K562 (cell line): ENCODE measurements at regions not wholly inside any gene's neighbourhood (a gene's known extent, or its start where the extent isn't known, plus 50 kb on each side); places are given as distances from the start of the nearest gene placed in this dataset.

Experiments used
- ATAC-seq: fragments of 200-7000 bp; cut with Tn5 transposase; 3 replicates; pipeline ENCODE4 v1.9.1; 2020; ENCODE audit warnings: moderate library complexity
- BruUV-seq: library from RNA; stranded (reverse); fragments of 400-500 nt; replicated peaks from 2 replicates; lab custom pipeline; 2021; lab: Mats Ljungman, UMichigan
- CTCF ChIA-PET: fragments of 300-600 bp; formaldehyde crosslinking; extraction: SDS; loops from one replicate; lab custom pipeline; 2021; ENCODE audit warnings: low intra/inter-chr PET ratio; lab: Yijun Ruan, JAX
- POLR2A ChIA-PET: fragments of 300-600, 350-650 bp; sonication (Branson Sonifier 250); formaldehyde crosslinking; extraction: SDS; loops from one replicate; lab custom pipeline; 2021; ENCODE audit warnings: antibody characterized with exemption, inconsistent platforms; lab: Yijun Ruan, JAX
- DNase-seq, 4 experiments: peaks; one replicate each; pipeline versions ENCODE4 v3.0.0 to v3.0.0-alpha.2; 2011 to 2018; ENCODE audit warnings: low spot score in 3 of 4, mixed read lengths in 3 of 4; ENCODE audit errors: extremely low read depth in 1 of 4
- FAIRE-seq: peaks from 2 replicates; lab custom pipeline; 2011; peaks lifted over from hg19 to GRCh38; lab: Jason Lieb, UNC
- H2AFZ ChIP-seq: 2 replicates; pipeline ENCODE4 v1.6.0; 2011; ENCODE audit warnings: low read depth, low read length, control low read depth, inconsistent platforms
- H3K27ac ChIP-seq: fragments of 200-600 bp; 3 replicates; pipeline ENCODE4 v1.8.0; 2011; ENCODE audit warnings: low read depth, mild to moderate bottlenecking, control low read depth, inconsistent platforms, low read length, moderate library complexity, mixed read lengths; ENCODE audit errors: extremely low read depth
- H3K27me3 ChIP-seq, 2 experiments: fragments of 300-600 bp in 1 of 2; 2 replicates in 1 of 2; 3 replicates in 1 of 2; pipeline versions ENCODE4 v1.6.0 to v1.8.0; 2011; ENCODE audit warnings: inconsistent platforms in 2 of 2, low read length in 2 of 2, mild to moderate bottlenecking in 1 of 2, mixed read lengths in 1 of 2, moderate library complexity in 1 of 2; ENCODE audit not compliant: control insufficient read depth in 2 of 2, insufficient read depth in 2 of 2
- H3K36me3 ChIP-seq: fragments of 300-600 bp; 3 replicates; pipeline ENCODE4 v1.8.0; 2011; ENCODE audit warnings: mild to moderate bottlenecking, low read length, inconsistent platforms; ENCODE audit not compliant: control insufficient read depth, insufficient read depth
- H3K4me1 ChIP-seq, 2 experiments: fragments of 200-600 bp in 1 of 2; replicated peaks in 1 of 2; 2 replicates in 1 of 2; 3 replicates in 1 of 2; pipeline versions ENCODE4 v1.5.1 to v1.8.0; 2011; ENCODE audit warnings: inconsistent platforms in 2 of 2, low read length in 2 of 2, mild to moderate bottlenecking in 1 of 2, mixed read lengths in 1 of 2, moderate library complexity in 1 of 2; ENCODE audit not compliant: control insufficient read depth in 2 of 2, insufficient read depth in 2 of 2
- H3K4me2 ChIP-seq: 2 replicates; pipeline ENCODE4 v1.6.1; 2011; ENCODE audit warnings: low read length, control low read depth, inconsistent platforms, mixed read lengths; ENCODE audit not compliant: insufficient read depth
- H3K4me3 ChIP-seq: fragments of 200-600 bp; sonication (generic), shearing (Covaris generic); 2 replicates; pipeline ENCODE4 v1.5.1; 2016; ENCODE audit warnings: control low read depth, inconsistent platforms
- H3K79me2 ChIP-seq: fragments of 200-600 bp; 3 replicates; pipeline ENCODE4 v1.8.0; 2011; ENCODE audit warnings: low read length, inconsistent platforms; ENCODE audit not compliant: control insufficient read depth, insufficient read depth
- H3K9ac ChIP-seq, 2 experiments: 2 replicates each; pipeline versions ENCODE4 v1.6.0 to v1.6.1; 2011; ENCODE audit warnings: low read depth in 2 of 2, low read length in 2 of 2, control low read depth in 1 of 2, inconsistent platforms in 1 of 2, mild to moderate bottlenecking in 1 of 2, mixed read lengths in 1 of 2; ENCODE audit not compliant: insufficient read depth in 1 of 2
- H3K9me1 ChIP-seq: one replicate; pipeline ENCODE4 v1.6.0; 2011; ENCODE audit warnings: inconsistent platforms, mild to moderate bottlenecking, low read length, moderate library complexity; ENCODE audit not compliant: control insufficient read depth, insufficient read depth
- H3K9me3 ChIP-seq: replicated peaks from 2 replicates; pipeline ENCODE4 v1.5.1; 2011; ENCODE audit warnings: low read depth, low read length, inconsistent platforms; ENCODE audit not compliant: control insufficient read depth, insufficient read depth
- H4K20me1 ChIP-seq: replicated peaks from 2 replicates; pipeline ENCODE4 v1.6.1; 2011; ENCODE audit warnings: low read length, inconsistent platforms, mixed read lengths; ENCODE audit not compliant: control insufficient read depth, insufficient read depth
- ATF7 ChIP-seq: fragments of 450-650 bp; IDR thresholded peaks from 2 replicates; pipeline ENCODE4 v1.7.1; 2014; ENCODE audit warnings: mild to moderate bottlenecking, moderate library complexity
- BHLHE40 ChIP-seq: IDR thresholded peaks from 2 replicates; pipeline ENCODE4 v1.6.1; 2011; ENCODE audit warnings: low read length, improper control_type of control experiment
- E2F6 ChIP-seq, 2 experiments: IDR thresholded peaks; 2 replicates each; pipeline ENCODE4 v1.6.1; 2011; ENCODE audit warnings: borderline replicate concordance in 1 of 2, control low read depth in 1 of 2, low read depth in 1 of 2, low read length in 1 of 2, mild to moderate bottlenecking in 1 of 2, mixed read lengths in 1 of 2, moderate library complexity in 1 of 2; ENCODE audit not compliant: insufficient read depth in 1 of 2, insufficient read length in 1 of 2, poor library complexity in 1 of 2, severe bottlenecking in 1 of 2; ENCODE audit errors: extremely low read depth in 1 of 2
- ESRRB ChIP-seq: fragments of 250-450 bp; sonication (Bioruptor Pico); IDR thresholded peaks from 2 replicates; pipeline ENCODE4 v1.5.0; 2020; ENCODE audit warnings: mild to moderate bottlenecking, moderate library complexity, borderline replicate concordance
- NCOR1 ChIP-seq: fragments of 450-650 bp; IDR thresholded peaks from 2 replicates; pipeline ENCODE4 v1.6.1; 2016; ENCODE audit warnings: mild to moderate bottlenecking, moderate library complexity
- PHTF2 ChIP-seq: fragments of 250-450 bp; sonication (Bioruptor Pico); IDR thresholded peaks from 2 replicates; pipeline ENCODE4 v1.5.0; 2021; ENCODE audit warnings: mild to moderate bottlenecking
- PYGO2 ChIP-seq: fragments of 450-650 bp; IDR thresholded peaks from 2 replicates; pipeline ENCODE4 v1.6.1; 2016; ENCODE audit warnings: mild to moderate bottlenecking, missing genetic modification characterization, moderate library complexity, missing compliant biosample characterization
- RAD51 ChIP-seq: fragments of 450-650 bp; IDR thresholded peaks from 2 replicates; pipeline ENCODE4 v1.7.1; 2016; ENCODE audit warnings: low read depth, mild to moderate bottlenecking, borderline replicate concordance
- SMARCB1 ChIP-seq: IDR thresholded peaks from 2 replicates; pipeline ENCODE4 v1.6.1; 2011; ENCODE audit warnings: improper control_type of control experiment, low read depth; ENCODE audit not compliant: insufficient read length
- TEAD4 ChIP-seq, 2 experiments: sonication (generic) in 1 of 2; formaldehyde crosslinking in 1 of 2; IDR thresholded peaks; 2 replicates each; pipeline versions ENCODE4 v1.6.1 to v1.8.0; 2012 to 2022; ENCODE audit warnings: borderline replicate concordance in 1 of 2, inconsistent platforms in 1 of 2, low read length in 1 of 2, mild to moderate bottlenecking in 1 of 2, missing genetic modification reagents in 1 of 2
- ZNF133 ChIP-seq: fragments of 250-450 bp; sonication (Bioruptor Pico); IDR thresholded peaks from 2 replicates; pipeline ENCODE4 v1.4.0; 2020; ENCODE audit warnings: mild to moderate bottlenecking
- ZNF436 ChIP-seq: fragments of 250-450, 450-650 bp; sonication (Bioruptor Pico); formaldehyde crosslinking; IDR thresholded peaks from 2 replicates; pipeline ENCODE4 v1.7.0; 2020; ENCODE audit warnings: mild to moderate bottlenecking
- ZNF584 ChIP-seq: fragments of 200-800 bp; sonication (Bioruptor generic); IDR thresholded peaks from 2 replicates; pipeline ENCODE4 v1.6.1; 2016; ENCODE audit warnings: low read depth, mild to moderate bottlenecking, missing genetic modification characterization, missing compliant biosample characterization
- ZSCAN32 ChIP-seq: fragments of 450-650 bp; formaldehyde crosslinking; IDR thresholded peaks from 2 replicates; pipeline ENCODE4 v1.4.0; 2020; ENCODE audit warnings: mild to moderate bottlenecking, moderate library complexity
- WGBS: fragments of 100-300 bp; shearing (Covaris generic); methylation state at CpG from one replicate; pipeline ENCODE4 v1.1.6; 2016; ENCODE audit warnings: low coverage, mixed read lengths; ENCODE audit not compliant: insufficient coverage; ENCODE audit errors: missing lambda C conversion rate; 5-methylcytosine and 5-hydroxymethylcytosine counted together
- in situ Hi-C: fragments of 300-500 bp; cut with MboI; formaldehyde crosslinking; loops from 4 replicates; pipeline ENCODE4 v1.15.0; 2018; ENCODE audit warnings: inconsistent platforms, mixed read lengths
- intact Hi-C: fragments of 100-400 bp; cut with micrococcal nuclease; formaldehyde crosslinking; loops from 2 replicates; pipeline ENCODE4 v1.14.2; 2022
- TF ChIP-seq, protein P1 (sequence below), 3 experiments: fragments of 200-800 bp in 1 of 3; sonication (Bioruptor generic) in 1 of 3; sonication (generic) in 1 of 3; formaldehyde crosslinking in 1 of 3; IDR thresholded peaks; 2 replicates each; pipeline versions ENCODE4 v1.6.1 to v1.8.0; 2016 to 2022; ENCODE audit warnings: mild to moderate bottlenecking in 2 of 3, missing compliant biosample characterization in 2 of 3, missing genetic modification characterization in 2 of 3, missing genetic modification reagents in 1 of 3
- TF ChIP-seq, protein P2 (sequence below): sonication (generic); formaldehyde crosslinking; IDR thresholded peaks from 2 replicates; pipeline ENCODE4 v1.5.0; 2020; ENCODE audit warnings: missing genetic modification reagents

- DNase-seq: no peak
- Histone ChIP-seq H3K9ac (no peak overlapping the region), H3K9me1 (no peaks in the 10 kb centered on the region), H2AFZ (no peak overlapping the region), H3K36me3 (no peaks in the 10 kb centered on the region)
- intact Hi-C loops: no loop called here
- BruUV-seq: no TSS peak
- POLR2A ChIA-PET: interaction anchor here (0.6 kb wide), 1 partner anchor 259 kb away, joined by 3 read pairs; no protein-coding TSS in a partner anchor
- WGBS: 0% methylated on average over 14 of the region's 16 CpGs
- TF ChIP-seq NCOR1: no peak
- no peak for TF ChIP-seq ZNF436
- TF ChIP-seq PYGO2 (tag): no peak
- no peak for TF ChIP-seq ZNF133 (CRISPR knock-in tag)
- no peak for TF ChIP-seq ZSCAN32 (CRISPR knock-in tag)
- no peak for TF ChIP-seq BHLHE40
- no peak for TF ChIP-seq TEAD4 (IDR thresholded peaks at IDR 0.05; ENCODE audit: low read length)
- no peak for TF ChIP-seq TEAD4 (CRISPR knock-in tag; IDR thresholded peaks at IDR 0.05; ENCODE audit: borderline replicate concordance)
- no peak for TF ChIP-seq E2F6 (IDR thresholded peaks at IDR 0.05; ENCODE audit: borderline replicate concordance in 1 of 2, extremely low read depth in 1 of 2, insufficient read depth in 1 of 2, insufficient read length in 1 of 2, low read depth in 1 of 2, low read length in 1 of 2, poor library complexity in 1 of 2, severe bottlenecking in 1 of 2)
- no peak for TF ChIP-seq SMARCB1
- TF ChIP-seq, protein P1, sequence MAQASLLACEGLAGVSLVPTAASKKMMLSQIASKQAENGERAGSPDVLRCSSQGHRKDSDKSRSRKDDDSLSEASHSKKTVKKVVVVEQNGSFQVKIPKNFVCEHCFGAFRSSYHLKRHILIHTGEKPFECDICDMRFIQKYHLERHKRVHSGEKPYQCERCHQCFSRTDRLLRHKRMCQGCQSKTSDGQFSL (CRISPR knock-in tag; IDR thresholded peaks at IDR 0.05): no peak
- TF ChIP-seq, protein P1 (tag; IDR thresholded peaks at IDR 0.05): no peak
- no peak for TF ChIP-seq RAD51
- TF ChIP-seq, protein P2, sequence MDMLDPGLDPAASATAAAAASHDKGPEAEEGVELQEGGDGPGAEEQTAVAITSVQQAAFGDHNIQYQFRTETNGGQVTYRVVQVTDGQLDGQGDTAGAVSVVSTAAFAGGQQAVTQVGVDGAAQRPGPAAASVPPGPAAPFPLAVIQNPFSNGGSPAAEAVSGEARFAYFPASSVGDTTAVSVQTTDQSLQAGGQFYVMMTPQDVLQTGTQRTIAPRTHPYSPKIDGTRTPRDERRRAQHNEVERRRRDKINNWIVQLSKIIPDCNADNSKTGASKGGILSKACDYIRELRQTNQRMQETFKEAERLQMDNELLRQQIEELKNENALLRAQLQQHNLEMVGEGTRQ (CRISPR knock-in tag): no peak
- TF ChIP-seq ZNF584 (CRISPR knock-in tag): no peak
- TF ChIP-seq ESRRB (CRISPR knock-in tag): no peak
- TF ChIP-seq PHTF2 (CRISPR knock-in tag): no peak
- TF ChIP-seq ATF7: no peak
- TF ChIP-seq, all 486 proteins: peak for 0
- H3K4me1 ChIP-seq: no peaks in the 10 kb centered on the region
- no peak overlapping the region for H3K4me2 ChIP-seq
- H3K27ac ChIP-seq: no peak overlapping the region
- H3K4me3 ChIP-seq: no peak overlapping the region
- CTCF ChIA-PET: no interaction called here
- no peaks in the 10 kb centered on the region for H3K79me2 ChIP-seq
- ATAC-seq (no peak), FAIRE-seq (no peak)
- H3K27me3 ChIP-seq: peaks cover 5 to 28% of the 10 kb centered on the region in 2 experiments; a peak in 3 of 5 replicates
- H3K9me3 ChIP-seq: no peaks in the 10 kb centered on the region
- in situ Hi-C loops: no loop called here
- no peaks in the 10 kb centered on the region for H4K20me1 ChIP-seq
Observed at GRCh38 chr16:86138121-86139085, 239.4 kb downstream of the IRF8 start.
